Fibroblast of the conjunctiva (primary cell): ENCODE measurements at regions not wholly inside any gene's neighbourhood (a gene's known extent, or its start where the extent isn't known, plus 50 kb on each side); places are given as distances from the start of the nearest gene placed in this dataset.

Experiments used
- DNase-seq: peaks from one replicate; pipeline ENCODE4 v3.0.0-alpha.2; 2010; ENCODE audit warnings: low read depth

GRCh38 chr1:47554082-47554481 is 116.2 kb downstream of the FOXD2 start:
- no peak for DNase-seq

- DNase-seq: no peak
These were observed 117.1 kb downstream of the FOXD2 start for GRCh38 chr1:47554901-47555300.

GRCh38 chr1:47555306-47555705 is 117.5 kb downstream of the FOXD2 start:
- DNase-seq: no peak

- no peak for DNase-seq
These were observed 118.2 kb downstream of the FOXD2 start for GRCh38 chr1:47555841-47556560.

GRCh38 chr1:47557066-47557465 is 119.2 kb downstream of the FOXD2 start:
- DNase-seq: no peak

DNA sequence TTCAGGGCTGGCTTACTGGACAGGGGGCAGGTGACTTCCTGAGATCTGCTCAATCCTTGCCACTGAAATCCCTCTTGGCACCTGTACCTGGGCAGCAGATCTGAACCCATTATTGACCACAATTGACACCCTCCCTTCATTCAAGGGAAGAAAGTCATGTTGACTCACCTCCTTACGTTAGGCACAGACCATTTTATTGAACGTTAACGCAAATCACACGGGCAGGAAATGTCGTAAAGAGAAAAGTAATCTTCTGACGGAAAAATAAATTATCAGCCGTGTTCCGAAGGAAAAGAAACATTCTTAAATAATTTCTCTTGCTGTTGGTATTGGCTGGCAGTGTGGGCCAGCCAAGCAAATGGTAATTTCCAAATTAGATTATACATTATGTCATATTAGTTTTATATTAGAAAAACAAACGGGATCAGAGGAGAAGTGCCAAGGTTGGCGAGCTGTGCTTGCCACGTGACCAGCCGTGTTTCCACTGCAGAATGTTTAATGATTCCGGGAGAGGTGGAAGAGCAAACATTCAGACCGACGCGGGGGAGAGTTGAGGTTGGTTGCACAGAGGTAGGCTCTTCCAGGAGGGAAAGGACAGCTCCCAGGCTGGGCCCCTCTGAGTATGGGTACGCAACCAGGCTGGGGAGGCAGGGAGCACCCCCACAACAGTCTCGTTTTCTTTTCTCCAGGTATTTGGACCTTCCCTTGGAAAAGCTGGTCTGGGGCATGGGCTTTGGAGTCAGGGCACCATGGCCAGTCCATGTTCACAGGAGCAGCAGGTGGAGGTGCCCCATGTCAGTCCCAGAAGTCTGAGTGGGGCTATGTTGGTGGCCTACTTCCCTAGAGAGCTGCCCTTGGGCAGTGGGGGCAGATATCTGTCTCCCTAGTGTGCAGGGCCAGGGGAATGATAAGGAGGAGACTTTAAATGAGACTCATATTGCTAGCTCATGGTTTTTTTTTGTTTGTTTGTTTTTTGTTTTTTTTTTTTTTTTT is 121.1 kb downstream of the FOXD2 start:
- no peak for DNase-seq

DNA sequence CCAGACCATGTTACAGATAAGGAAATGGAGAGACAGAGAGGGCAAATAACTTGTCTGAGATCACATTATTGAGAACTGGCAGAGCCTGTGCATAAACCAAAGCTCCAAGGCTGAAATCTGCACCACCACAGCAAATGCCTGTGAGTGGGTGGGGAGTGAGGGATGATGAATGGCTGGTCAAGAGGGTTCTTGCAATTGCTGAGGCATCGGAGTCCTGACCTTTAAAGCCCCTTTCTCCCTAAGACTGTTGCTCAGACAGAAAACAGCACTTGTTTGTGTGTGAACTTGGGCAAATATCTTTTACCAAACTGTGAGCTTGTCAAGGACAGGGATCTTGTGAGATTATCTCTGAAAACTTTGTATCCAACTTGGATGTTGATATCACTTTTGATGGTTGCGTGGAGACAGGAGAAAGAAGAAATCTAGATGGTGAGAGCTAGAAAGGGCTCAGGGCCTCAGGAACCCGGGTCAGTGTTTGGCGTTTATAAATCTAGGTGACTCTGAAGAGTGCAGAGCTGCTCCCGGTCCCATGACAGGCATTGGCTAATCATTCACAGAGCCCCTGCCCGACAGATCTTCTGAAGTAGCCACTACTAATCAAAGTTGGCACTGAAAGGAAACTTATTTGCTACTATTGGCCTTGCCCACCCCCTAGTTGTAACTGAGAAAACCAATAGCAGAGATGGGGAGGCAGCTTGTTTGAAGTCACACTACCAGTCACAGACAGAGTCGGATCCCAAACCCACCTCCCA is 122.3 kb downstream of the FOXD2 start:
- DNase-seq: no peak

DNA sequence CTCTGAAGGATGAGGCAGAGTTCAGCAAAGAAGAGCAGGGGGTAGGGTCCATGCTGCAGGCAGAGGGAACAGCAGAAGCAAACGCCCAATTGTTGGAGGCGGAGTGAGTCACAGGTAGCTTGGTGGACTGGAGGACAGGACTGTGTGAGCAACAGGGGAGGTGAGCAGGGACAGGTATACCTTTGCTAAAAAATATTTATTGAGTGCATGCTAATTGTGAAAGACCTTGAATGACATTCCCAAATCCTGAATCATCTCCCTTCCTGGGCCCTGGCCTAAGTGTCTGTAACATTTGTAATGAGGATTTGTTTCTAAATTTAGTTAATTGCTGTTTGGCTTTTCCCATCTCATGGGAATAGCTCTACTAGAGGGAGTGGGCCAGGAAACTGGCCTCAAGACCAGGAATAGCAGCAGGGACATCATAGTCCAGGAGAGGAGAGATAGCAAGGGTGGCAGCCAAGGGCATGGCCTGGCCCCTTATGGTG is 123.7 kb downstream of the FOXD2 start:
- no peak for DNase-seq

GRCh38 chr1:47562147-47562546 is 124.3 kb downstream of the FOXD2 start:
- DNase-seq: no peak

GRCh38 chr1:47562799-47563198 is 125.0 kb downstream of the FOXD2 start:
- no peak for DNase-seq

DNA sequence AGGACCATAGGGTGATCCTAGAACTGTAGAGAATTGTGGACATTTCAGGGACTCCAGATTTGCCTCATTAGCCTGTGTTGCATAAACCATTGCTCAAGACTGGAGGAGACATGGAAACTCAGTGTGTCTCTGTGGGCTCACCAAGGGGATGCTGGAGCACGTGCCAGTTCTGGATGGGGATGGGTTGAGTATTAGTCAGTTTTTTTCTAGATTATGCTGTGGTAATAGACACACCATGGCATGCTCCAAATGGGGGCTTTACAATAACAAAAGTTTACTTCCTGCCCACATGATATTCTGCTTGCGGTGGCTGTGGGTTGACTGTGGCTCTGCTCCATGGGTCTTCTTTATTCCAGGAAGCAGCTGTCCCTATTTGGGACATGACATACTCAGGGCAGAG is 125.4 kb downstream of the FOXD2 start:
- no peak for DNase-seq

DNA sequence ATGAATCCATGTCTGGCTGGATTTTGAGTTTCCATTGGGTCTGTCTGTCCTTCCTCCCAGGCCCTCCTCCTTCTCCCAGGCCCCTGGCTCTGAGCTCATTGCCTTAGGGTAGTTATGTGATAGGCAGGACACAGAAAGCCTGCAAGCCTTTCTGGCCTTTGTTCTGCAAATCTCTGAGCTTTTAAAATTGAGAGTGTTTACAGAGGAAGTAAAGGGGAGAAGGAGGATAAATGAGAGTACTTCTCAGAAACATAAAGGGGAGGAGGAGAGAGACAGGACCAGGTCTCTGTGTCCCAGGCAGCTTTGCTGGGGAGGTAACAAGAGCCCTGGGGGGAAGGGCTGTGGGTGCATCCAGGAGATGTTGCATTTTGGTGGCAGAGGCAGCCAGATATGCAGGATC is 126.7 kb downstream of the FOXD2 start:
- DNase-seq: no peak

DNA sequence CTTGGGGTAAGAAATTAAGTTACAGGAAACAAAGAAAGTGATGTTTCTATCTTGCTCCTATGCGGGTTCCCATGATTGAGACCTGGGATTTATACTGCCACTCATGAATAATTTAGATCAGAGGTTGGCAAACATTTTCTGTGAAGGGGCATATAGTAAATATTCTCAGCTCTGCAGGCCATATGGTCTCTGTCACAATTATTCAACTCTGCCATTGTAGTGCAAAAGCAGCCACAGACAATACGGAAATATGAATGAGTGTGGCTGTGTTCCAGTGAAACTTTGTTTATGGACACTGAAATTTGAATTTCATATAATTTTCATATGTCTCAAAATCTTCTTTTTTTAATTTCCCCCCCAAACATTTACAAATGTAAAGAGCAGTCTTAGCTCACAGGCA is 127.2 kb downstream of the FOXD2 start:
- no peak for DNase-seq

GRCh38 chr1:47565676-47566075 is 127.8 kb downstream of the FOXD2 start:
- DNase-seq: no peak

- no peak for DNase-seq
These were observed 130.9 kb downstream of the FOXD2 start for GRCh38 chr1:47568763-47569162.

- no peak for DNase-seq
These were observed 131.4 kb downstream of the FOXD2 start for GRCh38 chr1:47569261-47569660.

DNA sequence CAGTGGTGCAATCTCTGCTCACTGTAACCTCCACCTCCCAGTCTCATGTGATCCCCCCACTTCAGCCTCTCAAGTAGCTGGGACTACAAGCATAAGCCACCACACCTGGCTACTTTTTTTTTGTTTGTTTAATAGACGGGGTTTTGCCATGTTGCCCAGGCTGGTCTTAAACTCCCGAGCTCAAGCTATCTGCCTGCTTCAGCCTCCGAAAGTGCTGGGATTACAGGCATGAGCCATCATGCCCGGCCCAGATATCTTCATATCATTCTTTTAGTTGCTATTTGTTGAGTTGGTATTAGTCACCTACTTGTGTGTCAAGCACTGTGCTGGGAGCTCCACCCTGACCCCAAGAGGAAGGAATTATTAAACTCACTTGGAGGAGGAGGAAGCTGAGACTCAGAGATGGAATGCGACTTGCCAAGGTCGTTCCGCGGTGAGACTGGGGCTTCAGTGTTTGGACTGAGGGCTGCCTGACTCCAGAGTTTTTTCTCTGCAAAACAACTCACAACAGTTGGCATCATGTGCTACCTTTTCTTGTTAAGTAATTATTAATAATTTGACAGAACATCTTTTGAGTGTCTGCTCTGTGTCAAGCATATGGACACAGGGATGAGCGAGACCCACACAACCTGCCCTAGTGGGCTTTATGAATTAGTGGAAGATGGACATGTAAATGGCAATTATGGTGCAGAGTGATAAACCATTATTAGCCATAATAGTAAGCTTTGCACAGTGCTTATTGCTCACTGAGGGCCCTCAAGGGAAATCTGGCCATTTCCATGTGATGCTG is 132.0 kb downstream of the FOXD2 start:
- peak; percentile 67 for DNase-seq

GRCh38 chr1:47571161-47571560 is 133.3 kb downstream of the FOXD2 start:
- DNase-seq: no peak

- no peak for DNase-seq
These were observed 134.1 kb downstream of the FOXD2 start for GRCh38 chr1:47571952-47572351.

DNA sequence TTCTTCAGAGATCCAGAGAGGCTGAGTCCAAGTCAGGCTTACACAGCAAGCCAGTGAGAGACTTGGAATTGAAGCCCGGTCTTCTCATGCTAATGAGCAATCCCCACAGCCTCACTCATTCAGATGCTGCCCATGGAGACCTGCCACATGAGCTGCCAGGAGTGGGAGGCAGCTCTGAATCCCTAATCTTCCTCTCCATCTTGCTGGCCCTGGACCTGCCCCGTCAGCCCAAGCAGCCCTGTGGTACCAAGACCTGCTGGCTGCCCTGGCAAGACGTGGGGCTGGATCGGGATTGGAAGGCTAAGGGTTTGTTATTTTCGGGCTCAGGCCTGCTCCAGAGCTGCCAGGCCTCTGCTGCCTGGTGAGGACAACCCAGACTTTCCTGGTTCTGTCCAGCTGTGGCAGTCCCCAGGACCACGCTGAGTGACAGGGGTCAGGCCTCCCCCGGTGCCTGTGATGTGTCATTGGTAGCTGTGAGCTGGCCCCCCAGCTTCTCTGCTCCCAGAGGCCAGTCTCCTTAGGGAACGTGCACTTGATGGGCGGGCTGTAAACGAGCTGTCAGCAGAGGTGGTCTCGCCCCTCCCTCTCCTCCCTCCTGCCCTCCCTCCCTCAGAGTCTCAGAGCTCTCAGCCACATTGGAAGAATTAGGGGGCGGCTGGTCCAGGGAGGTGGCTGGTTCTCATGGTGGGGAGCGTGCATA is 135.0 kb downstream of the FOXD2 start:
- DNase-seq: no peak
